NCI-H526 (cell line): ENCODE measurements at regions not wholly inside any gene's neighbourhood (a gene's known extent, or its start where the extent isn't known, plus 50 kb on each side); places are given as distances from the start of the nearest gene placed in this dataset.

ENCODE experiments used
- DNase-seq, 2 experiments: peaks; one replicate each; lab custom pipeline; 2025; lab: John Stamatoyannopoulos, UW

- DNase-seq = no peak
Observed at GRCh38 chr20:16946097-16946496, 197.9 kb downstream of the OTOR start.

GRCh38 chr20:16947479-16947878 is 199.3 kb downstream of the OTOR start:
- DNase-seq = no peak

- DNase-seq = no peak
Observed at GRCh38 chr20:16951876-16952275, 203.7 kb downstream of the OTOR start.

- DNase-seq = no peak
Observed at GRCh38 chr20:16952965-16953364, 204.8 kb downstream of the OTOR start.

DNA sequence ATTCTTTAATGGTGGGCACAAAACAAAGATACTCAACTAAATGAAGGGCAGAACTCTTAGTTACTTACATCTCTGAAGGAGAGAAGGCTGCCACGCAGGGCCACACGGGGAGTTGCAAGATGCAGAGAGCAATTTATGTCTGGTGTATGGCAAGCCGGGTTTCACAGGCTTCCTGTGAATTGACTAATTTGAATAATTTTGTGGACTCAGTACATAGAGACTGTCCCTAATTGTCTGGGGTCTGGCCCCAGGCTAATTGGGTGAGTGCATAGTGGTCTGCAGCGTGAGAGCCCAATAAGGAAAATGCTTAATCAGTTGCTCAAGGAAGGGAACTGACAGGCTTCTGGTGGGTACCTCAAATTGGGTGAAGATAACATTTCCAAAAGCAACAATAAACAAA is 205.7 kb downstream of the OTOR start:
- no peak for DNase-seq

- DNase-seq = no peak
Observed at GRCh38 chr20:16955462-16955861, 207.3 kb downstream of the OTOR start.

DNA sequence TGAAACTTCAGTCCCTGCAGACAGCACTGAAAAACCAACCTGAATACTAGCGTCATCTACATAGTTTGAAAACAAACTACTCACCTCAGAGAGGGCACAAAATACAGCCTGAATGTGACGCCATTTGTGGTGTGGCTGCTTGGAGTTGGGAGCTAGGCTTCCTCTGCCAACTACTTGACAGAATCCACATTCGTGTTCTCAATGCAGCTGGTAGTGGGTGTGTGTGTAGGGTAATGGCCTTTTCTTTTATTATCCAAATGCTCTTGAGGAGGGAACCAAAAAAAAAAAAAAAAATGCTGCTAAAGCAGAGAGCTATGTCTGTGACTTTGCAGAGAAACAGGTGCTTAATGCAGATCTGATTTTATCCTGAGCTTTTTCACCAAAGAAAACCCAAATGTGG is 207.8 kb downstream of the OTOR start:
- DNase-seq = no peak

DNA sequence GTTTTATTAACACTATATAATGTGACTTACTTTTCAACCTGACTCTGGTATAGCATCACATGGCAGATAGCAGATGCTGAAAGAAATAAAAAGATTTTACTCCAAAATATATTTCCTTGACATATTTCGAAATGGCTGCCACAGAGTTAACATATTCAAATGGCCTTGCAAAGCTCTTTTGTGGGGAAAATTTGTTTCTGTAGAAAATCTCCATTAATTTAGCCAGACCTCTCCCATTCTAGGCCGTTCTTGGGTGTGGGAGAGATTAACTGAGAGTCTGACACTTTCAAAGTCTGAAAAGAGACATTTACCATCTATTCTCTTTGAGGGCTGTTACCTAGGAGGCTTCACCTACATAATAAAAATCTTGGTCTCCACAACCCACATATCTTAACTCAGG is 217.2 kb downstream of the OTOR start:
- no peak for DNase-seq

DNA sequence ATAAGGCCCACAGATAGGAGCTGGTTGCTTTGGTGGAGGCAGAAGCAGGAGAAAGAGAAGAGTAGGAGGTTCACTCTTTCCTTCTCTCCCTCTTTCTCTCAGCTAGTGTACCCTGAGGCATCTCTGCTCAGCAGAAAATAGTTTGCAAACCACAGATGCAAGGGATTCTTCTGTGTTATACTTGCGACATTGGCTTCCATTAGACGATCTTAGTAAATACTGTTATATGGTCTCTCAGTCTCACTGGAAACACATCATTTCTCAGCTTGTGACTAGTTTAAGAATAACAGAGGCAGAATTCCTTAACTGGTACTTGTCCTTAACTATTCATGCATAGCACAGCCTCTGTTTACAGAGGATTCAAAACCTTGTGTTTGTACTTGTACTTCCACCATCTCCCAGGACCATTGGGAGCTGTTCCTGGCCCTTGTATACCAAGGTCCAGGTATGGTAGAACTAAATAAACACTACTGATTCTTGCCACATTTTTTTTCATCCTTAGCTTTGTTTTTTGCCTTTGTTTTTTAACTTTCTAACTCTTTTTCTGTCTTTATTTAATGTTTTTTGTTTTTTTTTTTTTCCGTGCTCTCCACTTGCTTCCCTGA is 218.2 kb downstream of the OTOR start:
- DNase-seq = no peak

- DNase-seq = no peak
Observed at GRCh38 chr20:16968099-16968498, 219.9 kb downstream of the OTOR start.

DNA sequence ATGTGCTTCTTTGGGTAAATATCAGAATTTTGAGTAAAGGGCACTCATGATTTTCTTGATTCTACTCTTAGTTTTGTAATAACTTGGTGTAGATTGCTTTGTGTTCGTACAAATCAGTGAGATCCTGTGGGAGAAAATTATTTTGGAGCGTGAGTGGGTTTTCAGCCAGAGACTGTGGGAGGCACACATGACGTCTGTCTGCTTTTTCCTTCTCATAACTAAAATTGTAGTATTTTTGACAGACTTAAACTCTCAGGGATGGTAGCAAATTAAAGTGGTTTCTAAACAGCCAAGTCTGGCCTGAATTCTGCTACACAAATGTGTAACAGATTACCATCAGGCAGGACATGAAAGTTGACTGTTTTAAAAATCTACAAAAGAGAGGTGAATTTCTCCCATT is 222.6 kb downstream of the OTOR start:
- no peak for DNase-seq

DNA sequence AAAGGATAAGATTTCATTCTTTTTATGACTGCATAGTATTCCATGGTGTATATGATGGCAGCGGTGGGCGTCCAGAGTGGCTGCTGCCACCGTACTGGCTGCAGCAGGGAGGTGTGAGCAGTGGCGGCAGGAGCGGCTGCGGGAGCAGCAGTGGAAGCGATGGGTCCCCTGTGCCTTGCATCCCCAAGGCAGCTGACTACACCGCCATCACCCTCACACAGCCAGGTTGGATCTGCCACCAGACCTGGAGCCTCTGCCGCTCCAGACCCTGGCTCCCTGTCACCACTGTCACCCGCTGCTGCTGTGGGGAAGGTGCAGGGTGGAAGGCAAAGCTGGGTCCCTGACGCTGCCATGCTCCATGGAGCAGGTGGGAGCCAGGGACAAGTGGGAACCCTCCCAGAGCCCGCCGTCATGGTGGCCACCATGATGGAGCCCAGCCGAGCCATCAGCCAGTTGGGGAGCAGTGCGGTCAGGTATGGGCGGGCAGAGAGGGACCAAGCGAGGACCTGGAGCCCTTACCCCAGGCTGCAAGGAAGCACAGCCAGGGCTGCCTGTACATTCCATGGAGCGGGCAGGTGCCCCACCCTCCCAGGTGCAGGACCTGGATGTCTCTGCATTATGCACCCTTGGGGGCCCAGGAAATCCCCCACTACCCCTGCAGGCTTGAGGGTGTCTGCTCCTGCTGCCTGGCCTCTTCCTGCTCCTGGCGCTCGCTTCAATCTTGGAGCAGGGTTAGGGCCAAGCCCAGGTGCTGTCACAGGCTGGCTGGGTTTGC is 226.1 kb downstream of the OTOR start:
- DNase-seq = no peak

GRCh38 chr20:16974855-16975162 is 226.7 kb downstream of the OTOR start:
- no peak for DNase-seq

DNA sequence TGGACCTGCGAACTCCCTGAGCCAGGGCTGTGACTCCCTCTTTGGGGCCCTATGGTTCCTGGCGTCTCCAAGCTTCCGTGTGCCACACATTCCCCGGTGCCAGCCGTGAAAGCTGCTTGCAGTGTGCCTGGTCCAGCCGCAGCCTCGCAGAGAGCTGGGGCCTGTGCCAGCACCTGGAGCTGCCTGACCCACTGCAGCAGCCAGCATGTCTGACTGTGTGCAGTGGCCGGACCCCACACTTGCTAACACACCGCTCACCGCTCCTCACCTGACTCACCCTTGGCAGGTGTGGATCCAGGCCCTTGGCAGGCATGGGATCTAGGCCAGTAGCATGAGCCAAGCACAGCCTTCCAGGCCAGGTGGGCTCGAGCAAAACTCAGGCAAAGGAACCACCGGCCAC is 227.5 kb downstream of the OTOR start:
- no peak for DNase-seq

DNA sequence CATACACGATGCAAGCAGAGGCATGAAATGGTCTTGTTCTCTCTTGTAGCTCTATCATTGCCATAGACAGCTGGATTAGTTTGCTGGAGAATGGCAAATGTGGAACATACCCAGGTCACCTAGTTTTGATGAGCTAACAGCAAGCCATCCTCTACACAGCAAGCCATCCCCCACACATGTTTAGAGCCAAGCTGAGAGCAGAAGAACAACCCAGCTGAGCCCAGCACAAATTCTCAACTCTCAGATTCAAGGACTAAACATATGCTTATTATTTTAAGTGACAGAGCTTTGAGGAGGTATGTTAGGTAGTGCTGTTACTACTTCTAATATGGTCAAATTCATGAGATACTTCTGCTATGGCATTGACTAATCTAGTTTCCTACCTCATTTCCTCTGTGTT is 230.3 kb downstream of the OTOR start:
- no peak for DNase-seq

GRCh38 chr20:16982091-16982726 is 234.1 kb downstream of the OTOR start:
- DNase-seq = no peak

DNA sequence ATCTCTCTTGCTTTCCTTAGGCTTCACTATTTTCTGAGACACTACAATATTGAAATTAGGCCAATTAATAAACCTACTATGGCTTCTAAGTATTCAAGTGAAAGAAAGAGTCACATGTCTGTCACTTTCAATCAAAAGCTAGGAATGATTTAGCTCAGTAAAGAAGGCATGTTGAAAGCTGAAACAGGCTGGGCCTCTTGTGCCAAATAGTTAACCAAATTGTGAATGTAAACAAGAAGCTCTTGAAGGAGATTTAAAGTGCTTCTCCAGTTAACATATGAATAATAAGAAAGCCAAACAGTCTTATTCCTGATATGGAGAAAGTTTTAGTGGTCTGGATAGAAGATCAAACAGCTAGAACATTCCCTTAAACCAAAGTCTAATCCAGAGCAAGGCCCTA is 236.3 kb downstream of the OTOR start:
- DNase-seq = no peak

- no peak for DNase-seq
Observed at GRCh38 chr20:17003170-17003870, 223.5 kb upstream of the PCSK2 start.

GRCh38 chr20:17010181-17010580 is 216.7 kb upstream of the PCSK2 start:
- no peak for DNase-seq

DNA sequence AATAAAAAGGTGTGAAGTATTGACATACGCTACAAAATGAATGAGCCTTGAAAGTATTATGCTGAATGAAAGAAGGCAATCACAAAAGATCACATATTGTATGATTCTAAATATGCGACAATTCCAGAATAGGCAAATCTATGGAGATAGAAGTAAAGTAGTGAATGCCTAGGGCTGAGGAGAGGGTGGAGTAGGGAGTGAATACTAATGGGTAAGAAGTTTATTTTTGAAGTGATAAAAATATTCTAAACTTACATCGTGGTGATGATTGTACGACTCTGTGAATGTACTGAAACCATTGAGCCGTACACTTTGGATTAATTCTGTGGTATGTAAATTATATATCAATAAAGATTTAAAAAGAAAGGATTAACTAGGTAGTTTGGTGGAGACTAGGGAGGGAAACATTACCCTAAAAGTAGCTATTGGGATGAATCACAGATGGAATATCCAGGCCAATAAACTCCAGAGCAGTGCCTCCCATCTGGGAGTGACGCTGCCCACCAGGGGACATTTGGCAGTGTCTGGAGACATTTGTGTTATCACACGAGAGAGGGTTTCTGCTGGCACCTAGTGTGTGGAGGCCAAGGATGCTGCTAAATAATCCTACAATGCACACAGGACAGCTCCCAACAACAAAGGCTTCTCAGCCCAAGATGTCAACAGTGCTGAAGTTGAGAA is 214.2 kb upstream of the PCSK2 start:
- DNase-seq = no peak

GRCh38 chr20:17014217-17014616 is 212.6 kb upstream of the PCSK2 start:
- DNase-seq = no peak

DNA sequence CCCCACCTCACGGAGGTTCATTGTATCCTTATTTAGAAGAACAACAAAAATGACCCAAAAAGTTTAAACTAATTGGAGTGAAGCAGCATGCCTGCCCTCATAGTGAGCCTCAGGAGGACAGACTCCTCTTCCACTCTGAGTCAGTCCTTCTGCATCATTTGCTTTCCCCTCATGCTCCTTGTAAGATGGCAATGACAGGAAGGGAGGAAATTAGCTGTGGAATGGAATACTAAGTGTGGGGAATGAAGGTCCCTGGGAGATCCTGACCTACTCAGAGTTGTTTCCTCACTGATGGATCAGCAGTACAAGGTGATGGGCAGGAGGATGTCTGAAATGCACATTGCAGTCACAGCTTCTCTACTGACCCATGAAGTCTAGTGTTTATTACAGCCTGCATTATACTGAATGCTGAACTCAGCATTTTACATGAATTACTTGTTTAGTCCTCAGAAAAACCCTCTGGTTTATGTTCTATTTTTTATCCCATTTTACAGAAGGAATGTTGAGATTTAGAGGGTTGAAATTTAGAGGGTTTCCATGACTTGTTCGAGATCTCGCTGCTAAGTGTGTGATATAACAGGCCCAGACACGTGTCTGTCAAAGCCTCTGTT is 212.0 kb upstream of the PCSK2 start:
- no peak for DNase-seq
